ENCODE measurements at regions not wholly inside any gene's neighbourhood (a gene's known extent, or its start where the extent isn't known, plus 50 kb on each side); places are given as distances from the start of the nearest gene placed in this dataset.

GRCh38 chr13:30151388-30151787 is 156.0 kb downstream of the KATNAL1 start:
- H3K27ac Mint-ChIP-seq, result no peak overlapping the region
- Histone ChIP-seq H3K79me2 (replicated peaks; ENCODE audit: insufficient read depth) (no peaks in the 10 kb centered on the region), H4K20me1 (replicated peaks; ENCODE audit: insufficient read depth) (no peaks in the 10 kb centered on the region), H3F3A (replicated peaks; ENCODE audit: low read depth) (no peaks in the 10 kb centered on the region), H3K9me2 (ENCODE audit: insufficient read depth) (0 out of 2 replicates have a peak, but pooled peaks cover 3% of the 10 kb centered on the region), H3K36me3 (ENCODE audit: insufficient read depth) (no peaks in the 10 kb centered on the region), H3K4me1 (ENCODE audit: insufficient read depth) (no peaks in the 10 kb centered on the region), H3K27me3 (ENCODE audit: insufficient read depth) (no peaks in the 10 kb centered on the region), H3K4me3 (no peak overlapping the region), H3K4me2 (no peak overlapping the region), H3K27ac (ENCODE audit: low read depth) (no peak overlapping the region), H2AFZ (no peak overlapping the region)
- H3K36me3 Mint-ChIP-seq (ENCODE audit: low read depth), result no peaks in the 10 kb centered on the region
- no peak for TF ChIP-seq CREB1 (CRISPR knock-in tag; IDR thresholded peaks at IDR 0.05; ENCODE audit: low read depth)
- no peak for TF ChIP-seq JUNB (IDR thresholded peaks at IDR 0.05; ENCODE audit: unreplicated experiment)
- TF ChIP-seq ETS1 (IDR thresholded peaks at IDR 0.05), result no peak
- TF ChIP-seq ZNF462 (CRISPR knock-in tag; IDR thresholded peaks at IDR 0.05), result no peak
- no peak for TF ChIP-seq EZH2 (IDR thresholded peaks at IDR 0.05; ENCODE audit: low read depth, unreplicated experiment)
- no peak for TF ChIP-seq REST (IDR thresholded peaks at IDR 0.05; ENCODE audit: unreplicated experiment)
- no peak for TF ChIP-seq CTCF (conservative IDR thresholded peaks at IDR 0.05; ENCODE audit: low read depth in 2 of 2)
- no peaks in the 10 kb centered on the region; the same call in 2 of the 3 replicates for H3K9me3 Mint-ChIP-seq
- ATAC-seq, result no peak
- H3K4me1 Mint-ChIP-seq, result peaks cover 4% of the 10 kb centered on the region; the same call in 2 of the 3 replicates
- no peak for DNase-seq (ENCODE audit: low spot score)
- H3K4me3 Mint-ChIP-seq, result no peak overlapping the region
- H3K27me3 Mint-ChIP-seq (ENCODE audit: insufficient read depth, low read depth, poor library complexity), result peaks cover 6% of the 10 kb centered on the region

All from GM23338 (cell line).